Vagina (tissue), 2 donors: ENCODE measurements at regions not wholly inside any gene's neighbourhood (a gene's known extent, or its start where the extent isn't known, plus 50 kb on each side); places are given as distances from the start of the nearest gene placed in this dataset.

Experiments
- DNase-seq, 2 donors: peaks; one replicate each; pipeline ENCODE4 v3.0.0-alpha.2; 2017; ENCODE audit errors: extremely low spot score in 2 of 2
- H3K27ac ChIP-seq: fragments of 200-600 bp; sonication (generic); one replicate; pipeline ENCODE4 v1.5.1; 2019
- H3K27me3 ChIP-seq: fragments of 200-600 bp; sonication (generic); one replicate; pipeline ENCODE4 v1.5.1; 2019
- H3K36me3 ChIP-seq, 2 donors: fragments of 200-600 bp; sonication (generic); one replicate each; pipeline ENCODE4 v1.5.1; 2017 to 2019
- H3K4me1 ChIP-seq: fragments of 200-600 bp; sonication (generic); one replicate; pipeline ENCODE4 v1.5.1; 2019
- H3K4me3 ChIP-seq, 2 donors: fragments of 200-600 bp; sonication (generic); 1 replicate in 1 of 2; 2 replicates in 1 of 2; pipeline ENCODE4 v1.5.1; 2016 to 2019
- H3K9me3 ChIP-seq: fragments of 200-600 bp; sonication (generic); one replicate; pipeline ENCODE4 v1.5.1; 2019
- CTCF ChIP-seq, 3 experiments: fragments of 450-650 bp in 2 of 3; fragments of 200-600 bp in 1 of 3; sonication (generic) in 1 of 3; IDR thresholded peaks; one replicate each; pipeline ENCODE4 v1.5.1; 2017 to 2019; ENCODE audit warnings: antibody characterized with exemption in 3 of 3, mild to moderate bottlenecking in 2 of 3, moderate library complexity in 2 of 3
- POLR2A ChIP-seq, 2 donors: fragments of 450-650 bp; IDR thresholded peaks; one replicate each; pipeline ENCODE4 v1.6.1; 2017; ENCODE audit warnings: antibody characterized with exemption in 2 of 2, mild to moderate bottlenecking in 2 of 2, moderate library complexity in 2 of 2
- POLR2AphosphoS5 ChIP-seq, 2 donors: sonication (generic); formaldehyde crosslinking; IDR thresholded peaks; one replicate each; pipeline ENCODE4 v1.9.0; 2017; ENCODE audit warnings: antibody characterized with exemption in 2 of 2, mild to moderate bottlenecking in 2 of 2, low read depth in 1 of 2; ENCODE audit not compliant: insufficient read depth in 1 of 2
- intact Hi-C: fragments of 100-400 bp; cut with DNase I; formaldehyde crosslinking; loops from one replicate; pipeline ENCODE4 v1.15.1; 2023

- TF ChIP-seq POLR2A (IDR thresholded peaks at IDR 0.05) = no peak
- TF ChIP-seq CTCF (IDR thresholded peaks at IDR 0.05) = no peak
- Histone ChIP-seq H3K27ac (no peak overlapping the region), H3K4me3 (no peak overlapping the region), H3K27me3 (no peaks in the 10 kb centered on the region), H3K4me1 (no peaks in the 10 kb centered on the region), H3K36me3 (no peaks in the 10 kb centered on the region), H3K9me3 (no peaks in the 10 kb centered on the region)
- DNase-seq = peak in 1 of 2 donors; percentile 72
- intact Hi-C loops = no loop called here
Observed at GRCh38 chr5:173534031-173534430, 82.4 kb downstream of the BOD1 start.

GRCh38 chr5:173532689-173533250, 83.7 kb downstream of the BOD1 start:
- Histone ChIP-seq H3K9me3 (no peaks in the 10 kb centered on the region), H3K27me3 (no peaks in the 10 kb centered on the region), H3K4me3 (no peak overlapping the region), H3K4me1 (no peaks in the 10 kb centered on the region), H3K36me3 (no peaks in the 10 kb centered on the region), H3K27ac (no peak overlapping the region)
- TF ChIP-seq POLR2AphosphoS5 (IDR thresholded peaks at IDR 0.05; ENCODE audit: insufficient read depth in 1 of 2, low read depth in 1 of 2) (no peak), CTCF (IDR thresholded peaks at IDR 0.05) (no peak), POLR2A (IDR thresholded peaks at IDR 0.05) (no peak)
- DNase-seq = peak in 1 of 2 donors; percentile 76
- intact Hi-C loops = no loop called here

- H3K4me3 ChIP-seq = no peak overlapping the region
- peak in 1 of 2 donors; percentile 52 for DNase-seq
- H3K4me1 ChIP-seq = no peaks in the 10 kb centered on the region
- no peak overlapping the region for H3K27ac ChIP-seq
- H3K27me3 ChIP-seq = no peaks in the 10 kb centered on the region
- intact Hi-C loops = no loop called here
- TF ChIP-seq POLR2AphosphoS5 (IDR thresholded peaks at IDR 0.05; ENCODE audit: insufficient read depth in 1 of 2, low read depth in 1 of 2) (no peak), CTCF (IDR thresholded peaks at IDR 0.05) (no peak), POLR2A (IDR thresholded peaks at IDR 0.05) (no peak)
- H3K9me3 ChIP-seq = no peaks in the 10 kb centered on the region
- H3K36me3 ChIP-seq = no peaks in the 10 kb centered on the region
Observed at GRCh38 chr5:173531863-173532262, 84.6 kb downstream of the BOD1 start.

GRCh38 chr5:173530547-173530946, 85.9 kb downstream of the BOD1 start:
- H3K4me1 ChIP-seq = no peaks in the 10 kb centered on the region
- H3K27me3 ChIP-seq = no peaks in the 10 kb centered on the region
- no peak overlapping the region for H3K27ac ChIP-seq
- H3K36me3 ChIP-seq = no peaks in the 10 kb centered on the region
- TF ChIP-seq POLR2AphosphoS5 (IDR thresholded peaks at IDR 0.05; ENCODE audit: insufficient read depth in 1 of 2, low read depth in 1 of 2) (no peak), CTCF (IDR thresholded peaks at IDR 0.05) (no peak), POLR2A (IDR thresholded peaks at IDR 0.05) (no peak)
- DNase-seq = peak in 1 of 2 donors; percentile 56
- no peak overlapping the region for H3K4me3 ChIP-seq
- intact Hi-C loops = no loop called here
- no peaks in the 10 kb centered on the region for H3K9me3 ChIP-seq

- Histone ChIP-seq H3K27me3 (no peaks in the 10 kb centered on the region), H3K9me3 (no peaks in the 10 kb centered on the region), H3K36me3 (no peaks in the 10 kb centered on the region), H3K27ac (no peak overlapping the region), H3K4me3 (no peak overlapping the region), H3K4me1 (no peaks in the 10 kb centered on the region)
- TF ChIP-seq CTCF (IDR thresholded peaks at IDR 0.05) (no peak), POLR2AphosphoS5 (IDR thresholded peaks at IDR 0.05; ENCODE audit: insufficient read depth in 1 of 2, low read depth in 1 of 2) (no peak), POLR2A (IDR thresholded peaks at IDR 0.05) (no peak)
- DNase-seq = peak in 1 of 2 donors; percentile 76
- intact Hi-C loops = no loop called here
Observed at GRCh38 chr5:173529861-173530260, 86.6 kb downstream of the BOD1 start.
